Skeletal muscle tissue (tissue), 3 donors: ENCODE measurements at regions not wholly inside any gene's neighbourhood (a gene's known extent, or its start where the extent isn't known, plus 50 kb on each side); places are given as distances from the start of the nearest gene placed in this dataset.

Source experiments
- H3K27ac ChIP-seq: one replicate; pipeline ENCODE4 v1.7.0; 2013; ENCODE audit warnings: mild to moderate bottlenecking, low read depth, low read length, inconsistent platforms
- H3K27me3 ChIP-seq, 3 donors: one replicate each; pipeline ENCODE4 v1.7.0; 2013; ENCODE audit warnings: low read length in 3 of 3; ENCODE audit not compliant: control insufficient read depth in 3 of 3, insufficient read depth in 3 of 3
- H3K36me3 ChIP-seq, 3 donors: one replicate each; pipeline ENCODE4 v1.7.0; 2013; ENCODE audit warnings: low read length in 3 of 3; ENCODE audit not compliant: control insufficient read depth in 3 of 3, insufficient read depth in 3 of 3
- H3K4me1 ChIP-seq, 3 donors: one replicate each; pipeline ENCODE4 v1.7.0; 2013; ENCODE audit warnings: low read length in 3 of 3, mild to moderate bottlenecking in 3 of 3; ENCODE audit not compliant: control insufficient read depth in 3 of 3, insufficient read depth in 3 of 3
- H3K4me3 ChIP-seq, 3 donors: one replicate each; pipeline ENCODE4 v1.7.0; 2013; ENCODE audit warnings: low read length in 3 of 3
- H3K9ac ChIP-seq, 3 donors: one replicate each; pipeline ENCODE4 v1.7.0; 2013; ENCODE audit warnings: low read length in 3 of 3, mild to moderate bottlenecking in 3 of 3, moderate library complexity in 2 of 3, low read depth in 1 of 3
- H3K9me3 ChIP-seq, 3 donors: one replicate each; pipeline ENCODE4 v1.7.0; 2013; ENCODE audit warnings: low read length in 3 of 3; ENCODE audit not compliant: control insufficient read depth in 3 of 3
- donor health status: Osteomylitis.

DNA sequence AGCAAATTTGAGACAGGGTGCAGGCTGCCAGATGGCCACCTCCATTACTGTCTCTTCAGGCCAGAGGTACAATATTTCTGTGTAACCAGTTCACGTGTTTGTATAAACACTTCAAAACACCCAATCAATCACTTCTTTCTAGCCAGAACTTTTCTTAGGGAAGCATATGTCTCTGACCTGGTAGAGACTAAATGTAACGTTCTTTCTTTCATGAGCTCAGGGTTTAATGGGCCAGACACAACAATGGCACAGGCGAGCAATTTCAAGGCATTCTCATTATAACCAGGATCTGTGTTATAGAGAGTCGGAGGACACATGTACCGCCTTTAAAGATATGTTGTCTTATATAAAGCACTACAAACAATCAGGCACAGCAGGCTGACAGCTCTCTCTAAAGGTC, 1846.4 kb upstream of the PIK3C3 start:
- Histone ChIP-seq H3K4me1 (no peaks in the 10 kb centered on the region), H3K4me3 (no peak overlapping the region), H3K9ac (no peak overlapping the region), H3K9me3 (no peaks in the 10 kb centered on the region), H3K27ac (no peak overlapping the region), H3K27me3 (no peaks in the 10 kb centered on the region), H3K36me3 (no peaks in the 10 kb centered on the region)

DNA sequence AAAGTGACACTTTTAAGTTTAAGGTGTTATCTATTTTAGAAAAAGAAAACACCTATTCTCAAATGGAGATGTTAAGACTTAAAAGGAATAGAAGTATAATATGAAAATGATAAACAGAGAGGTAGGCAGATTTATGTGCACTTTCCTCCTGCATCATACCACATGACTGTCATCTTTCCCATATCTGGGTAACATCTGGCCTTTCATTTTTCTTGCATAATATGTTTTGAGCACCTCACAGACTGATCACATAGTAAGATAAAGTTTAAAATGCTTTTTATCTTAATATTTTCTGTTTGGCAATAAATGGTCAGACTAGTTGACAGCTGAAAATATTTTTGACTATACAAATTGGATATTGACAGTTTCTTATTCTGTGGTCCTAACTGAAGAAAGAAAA, 1852.1 kb upstream of the PIK3C3 start:
- Histone ChIP-seq H3K9me3 (no peaks in the 10 kb centered on the region), H3K4me1 (no peaks in the 10 kb centered on the region)

DNA sequence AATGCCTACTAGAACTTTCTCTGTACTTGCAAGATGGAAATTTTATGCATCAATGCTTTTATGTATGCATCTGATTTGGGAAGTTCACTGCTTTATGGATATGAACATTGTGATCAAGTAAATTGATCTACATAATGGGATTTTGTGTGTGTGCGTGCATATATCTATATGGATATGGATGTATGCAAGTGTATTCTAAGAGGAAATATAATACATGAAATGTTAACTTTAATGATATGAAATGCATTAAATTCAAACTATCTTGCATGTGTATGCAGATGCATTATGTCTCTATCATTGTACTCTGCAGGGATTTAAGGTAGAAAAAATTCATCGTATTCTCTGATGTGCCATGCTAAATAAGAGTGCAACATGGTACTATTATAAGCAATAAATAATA, 1855.4 kb upstream of the PIK3C3 start:
- H3K36me3 ChIP-seq, result no peaks in the 10 kb centered on the region
- H3K9me3 ChIP-seq, result no peaks in the 10 kb centered on the region

More for the DNA sequence above, 1852.1 kb upstream of the PIK3C3 start:
- H3K36me3 ChIP-seq, result no peaks in the 10 kb centered on the region
- H3K4me3 ChIP-seq, result no peak overlapping the region
- no peak overlapping the region for H3K9ac ChIP-seq
- no peak overlapping the region for H3K27ac ChIP-seq
- no peaks in the 10 kb centered on the region for H3K27me3 ChIP-seq

DNA sequence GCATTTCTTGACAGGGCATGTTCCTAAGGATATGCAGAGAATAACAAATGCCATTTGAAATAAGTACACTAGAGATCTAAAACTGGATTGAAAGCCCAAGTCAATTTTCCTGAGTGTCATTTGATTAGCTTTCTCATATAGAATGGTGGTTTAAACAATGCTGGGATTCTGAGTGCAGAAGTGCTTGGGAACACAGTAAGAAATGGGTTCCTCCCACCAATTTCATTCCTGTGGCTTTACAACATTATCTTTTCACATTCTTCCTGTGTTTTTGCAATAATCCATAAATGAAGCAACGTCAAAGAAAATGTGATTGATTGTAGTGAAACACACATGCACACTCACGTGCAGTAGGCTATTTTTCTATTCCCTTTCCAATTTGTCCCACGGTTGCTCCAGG, 1858.4 kb upstream of the PIK3C3 start:
- Histone ChIP-seq H3K9me3 (no peaks in the 10 kb centered on the region), H3K4me1 (no peaks in the 10 kb centered on the region), H3K27ac (no peak overlapping the region), H3K9ac (no peak overlapping the region), H3K4me3 (no peak overlapping the region), H3K27me3 (no peaks in the 10 kb centered on the region), H3K36me3 (no peaks in the 10 kb centered on the region)

More for the DNA sequence above, 1855.4 kb upstream of the PIK3C3 start:
- Histone ChIP-seq H3K27me3 (no peaks in the 10 kb centered on the region), H3K4me1 (no peaks in the 10 kb centered on the region), H3K27ac (no peak overlapping the region), H3K4me3 (no peak overlapping the region), H3K9ac (no peak overlapping the region)

DNA sequence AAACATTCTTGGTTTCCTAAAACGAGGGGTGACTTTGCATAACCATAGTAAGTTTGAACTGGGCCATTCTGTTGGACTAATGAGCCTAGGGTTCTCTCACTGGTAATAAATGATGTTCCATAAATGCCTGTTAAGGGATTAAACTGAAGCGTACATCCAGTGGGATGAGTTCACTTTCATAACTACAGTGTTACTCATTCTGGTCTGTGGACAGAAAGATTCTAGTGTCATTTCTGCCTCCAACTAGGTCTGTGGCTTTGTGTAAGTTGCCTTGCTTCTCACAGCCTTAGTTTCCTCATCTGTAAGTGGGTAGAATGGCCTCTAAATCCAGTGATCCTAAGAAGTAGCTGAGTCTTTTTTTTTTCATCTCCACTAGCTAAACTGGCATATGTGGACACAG, 1860.6 kb upstream of the PIK3C3 start:
- no peaks in the 10 kb centered on the region for H3K9me3 ChIP-seq
- H3K9ac ChIP-seq, result no peak overlapping the region
- no peaks in the 10 kb centered on the region for H3K4me1 ChIP-seq
- H3K36me3 ChIP-seq, result no peaks in the 10 kb centered on the region
- no peak overlapping the region for H3K4me3 ChIP-seq
- no peak overlapping the region for H3K27ac ChIP-seq
- no peaks in the 10 kb centered on the region for H3K27me3 ChIP-seq

DNA sequence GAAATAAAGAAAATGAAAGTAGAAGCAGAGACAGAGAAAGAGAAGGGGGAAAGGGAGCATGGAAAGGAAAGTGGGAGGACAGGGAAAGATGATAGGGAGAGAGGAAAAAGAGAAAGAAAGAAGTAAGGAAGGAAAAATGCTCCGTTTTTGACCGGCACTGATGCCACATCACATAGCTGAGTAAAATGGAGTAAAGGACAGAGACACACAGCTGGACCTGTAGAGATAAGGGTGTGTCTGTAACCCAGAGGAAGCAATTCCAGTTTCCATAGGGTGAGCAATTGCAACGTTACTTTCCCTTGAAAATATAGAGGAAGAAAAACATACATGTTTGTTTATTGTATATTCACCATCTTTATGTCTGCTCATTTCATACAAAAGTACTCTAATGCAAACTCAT, 1866.9 kb upstream of the PIK3C3 start:
- H3K27ac ChIP-seq, result no peak overlapping the region
- no peaks in the 10 kb centered on the region for H3K27me3 ChIP-seq
- H3K4me1 ChIP-seq, result no peaks in the 10 kb centered on the region
- H3K9ac ChIP-seq, result no peak overlapping the region
- H3K4me3 ChIP-seq, result peak overlapping the region in 2 of 3 donors; percentile 18 to 40
- H3K9me3 ChIP-seq, result no peaks in the 10 kb centered on the region
- H3K36me3 ChIP-seq, result no peaks in the 10 kb centered on the region

DNA sequence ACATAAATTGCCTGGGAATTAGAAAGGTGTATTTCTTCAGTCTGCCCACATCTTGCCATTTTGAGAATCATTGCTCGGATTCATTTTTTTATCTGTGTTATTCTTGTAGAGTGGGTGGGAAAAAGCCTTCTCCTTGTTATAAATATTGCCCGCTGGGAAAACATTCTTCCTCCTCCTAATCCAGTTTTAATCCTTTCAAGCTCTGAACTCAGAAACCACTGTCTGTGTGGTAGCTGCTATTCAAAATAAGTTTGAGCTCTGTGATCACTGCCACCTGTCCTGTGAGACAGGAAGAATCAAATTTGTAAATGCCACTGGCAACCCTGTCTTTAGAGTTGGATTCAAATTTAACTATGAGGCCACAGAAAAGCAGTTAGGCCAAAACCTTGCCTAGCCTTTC, 1875.2 kb upstream of the PIK3C3 start:
- no peaks in the 10 kb centered on the region for H3K4me1 ChIP-seq

DNA sequence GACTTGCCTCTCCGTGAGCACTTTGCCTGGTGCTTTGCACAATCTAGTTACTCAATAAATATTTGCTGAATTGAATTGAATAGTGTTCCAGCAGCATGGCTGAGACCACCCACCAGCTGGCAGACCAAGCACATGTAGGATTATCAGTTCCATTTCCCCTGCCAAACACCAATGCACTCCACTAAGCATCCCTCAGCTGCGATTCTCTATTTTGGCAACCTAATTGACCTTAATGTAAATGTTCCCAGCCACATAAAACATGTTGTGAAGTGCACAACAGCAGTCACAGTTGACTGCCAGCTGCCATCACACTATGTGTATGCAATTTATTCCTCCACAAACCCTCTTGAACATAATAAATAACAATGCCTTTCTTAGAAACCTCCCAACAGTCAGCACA, 1879.4 kb upstream of the PIK3C3 start:
- H3K9ac ChIP-seq, result no peak overlapping the region
- H3K27ac ChIP-seq, result no peak overlapping the region
- no peaks in the 10 kb centered on the region for H3K4me1 ChIP-seq
- no peak overlapping the region for H3K4me3 ChIP-seq
- no peaks in the 10 kb centered on the region for H3K9me3 ChIP-seq
- no peaks in the 10 kb centered on the region for H3K27me3 ChIP-seq
- H3K36me3 ChIP-seq, result no peaks in the 10 kb centered on the region

More for the DNA sequence above, 1875.2 kb upstream of the PIK3C3 start:
- no peaks in the 10 kb centered on the region for H3K36me3 ChIP-seq
- no peak overlapping the region for H3K9ac ChIP-seq
- no peak overlapping the region for H3K27ac ChIP-seq
- no peaks in the 10 kb centered on the region for H3K9me3 ChIP-seq
- H3K27me3 ChIP-seq, result no peaks in the 10 kb centered on the region
- no peak overlapping the region for H3K4me3 ChIP-seq

DNA sequence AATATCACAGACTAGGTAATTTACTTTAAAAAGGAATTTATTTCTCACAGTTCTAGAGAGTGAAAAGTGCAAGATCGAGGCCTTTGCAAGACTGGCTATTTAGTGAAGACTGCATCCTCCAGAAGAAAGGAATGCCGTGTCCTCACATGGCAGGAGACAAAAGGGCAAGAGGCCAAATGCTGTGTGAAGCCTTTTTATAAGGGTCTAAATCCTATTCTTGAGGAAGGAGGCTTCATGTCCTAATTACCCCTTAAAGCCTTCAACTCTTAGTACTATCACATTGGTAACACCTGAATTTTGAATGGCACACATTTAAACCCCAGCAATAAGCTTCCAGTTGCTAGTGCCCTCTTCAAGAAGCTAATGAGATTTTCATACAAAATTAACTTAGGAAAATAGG, 1882.3 kb upstream of the PIK3C3 start:
- no peak overlapping the region for H3K9ac ChIP-seq
- no peak overlapping the region for H3K27ac ChIP-seq
- no peaks in the 10 kb centered on the region for H3K9me3 ChIP-seq
- no peaks in the 10 kb centered on the region for H3K36me3 ChIP-seq
- no peaks in the 10 kb centered on the region for H3K4me1 ChIP-seq
- H3K4me3 ChIP-seq, result no peak overlapping the region
- no peaks in the 10 kb centered on the region for H3K27me3 ChIP-seq

DNA sequence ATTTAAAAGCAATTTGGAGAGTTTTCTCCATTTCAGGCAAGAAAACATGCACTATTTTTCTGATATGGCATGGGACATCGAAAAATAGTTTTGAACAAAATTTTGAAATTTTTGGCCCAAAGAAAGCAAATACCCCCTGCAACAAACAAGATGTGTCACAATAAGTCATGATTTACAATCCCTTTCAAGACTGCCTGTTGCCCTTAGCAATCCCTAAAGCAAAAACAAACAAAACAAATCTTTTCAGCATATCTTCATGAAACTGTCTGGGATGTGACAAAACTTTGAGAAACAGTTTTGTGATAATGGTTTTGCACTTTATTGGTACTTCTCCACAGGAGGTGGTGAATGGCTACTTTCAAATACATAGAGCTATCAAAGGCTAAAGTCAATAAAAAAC, 1888.7 kb upstream of the PIK3C3 start:
- Histone ChIP-seq H3K9me3 (no peaks in the 10 kb centered on the region), H3K9ac (no peak overlapping the region), H3K4me3 (no peak overlapping the region), H3K27me3 (no peaks in the 10 kb centered on the region), H3K36me3 (no peaks in the 10 kb centered on the region), H3K27ac (no peak overlapping the region), H3K4me1 (no peaks in the 10 kb centered on the region)

DNA sequence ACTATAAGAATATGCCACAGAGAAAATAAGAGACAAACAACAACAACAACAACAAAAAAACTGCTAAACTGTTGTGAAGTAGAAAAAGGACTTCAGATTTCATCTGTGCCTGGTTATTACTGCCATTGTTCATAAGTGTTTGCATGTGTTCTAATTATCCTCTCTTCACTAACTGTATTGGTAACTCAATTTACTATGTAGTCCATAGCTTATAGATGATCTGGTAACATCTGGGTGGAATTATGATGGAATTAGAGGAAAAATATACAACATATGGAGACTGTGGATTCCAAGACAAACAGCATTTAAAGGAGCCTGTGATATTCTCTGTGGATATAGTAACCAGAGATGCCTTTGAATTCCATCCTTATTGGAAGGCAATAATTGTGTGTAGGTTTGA, 1891.5 kb upstream of the PIK3C3 start:
- Histone ChIP-seq H3K9me3 (no peaks in the 10 kb centered on the region), H3K36me3 (no peaks in the 10 kb centered on the region), H3K27ac (no peak overlapping the region), H3K4me1 (no peaks in the 10 kb centered on the region), H3K27me3 (no peaks in the 10 kb centered on the region), H3K4me3 (no peak overlapping the region), H3K9ac (no peak overlapping the region)
